Body of pancreas (tissue), 4 donors: ENCODE measurements at regions not wholly inside any gene's neighbourhood (a gene's known extent, or its start where the extent isn't known, plus 50 kb on each side); places are given as distances from the start of the nearest gene placed in this dataset.

Source experiments
- POLR2A ChIP-seq, 3 donors: fragments of 450-650 bp; IDR thresholded peaks; one replicate each; pipeline ENCODE4 v1.6.1; 2016; ENCODE audit warnings: antibody characterized with exemption in 3 of 3, mild to moderate bottlenecking in 2 of 3
- TF ChIP-seq, protein P1 (sequence below), 7 experiments: fragments of 450-650 bp in 4 of 7; fragments of 200-600 bp in 3 of 7; sonication (generic) in 3 of 7; IDR thresholded peaks; one replicate each; pipeline ENCODE4 v1.5.1; 2016 to 2019; ENCODE audit warnings: antibody characterized with exemption in 7 of 7

DNA sequence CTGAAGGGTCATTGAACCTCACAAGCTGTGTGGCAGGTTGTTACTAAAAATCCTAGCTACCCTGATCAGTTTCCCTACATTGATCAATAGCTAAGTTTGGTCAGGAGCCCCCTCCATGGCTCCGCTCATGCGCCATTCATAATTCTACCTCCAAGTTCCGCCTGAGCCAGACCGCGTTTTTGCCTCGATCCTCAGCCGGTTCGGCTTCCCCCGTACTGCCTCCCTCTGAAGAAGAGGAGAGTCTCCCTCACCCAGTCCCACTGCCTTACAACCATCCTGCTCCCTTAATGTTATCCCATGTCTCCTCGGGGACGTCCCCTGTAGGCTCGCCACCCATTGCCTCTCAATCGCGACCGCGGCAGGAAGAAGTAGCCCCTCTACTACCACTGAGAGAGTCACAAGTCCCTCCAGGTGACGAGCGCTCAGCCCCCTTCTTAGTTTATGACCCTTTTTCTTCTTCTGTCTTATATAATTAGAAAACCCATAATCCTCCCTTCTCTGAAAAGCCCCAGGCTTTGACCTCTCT, 158.2 kb downstream of the DEFB131A start:
- TF ChIP-seq, protein P1, sequence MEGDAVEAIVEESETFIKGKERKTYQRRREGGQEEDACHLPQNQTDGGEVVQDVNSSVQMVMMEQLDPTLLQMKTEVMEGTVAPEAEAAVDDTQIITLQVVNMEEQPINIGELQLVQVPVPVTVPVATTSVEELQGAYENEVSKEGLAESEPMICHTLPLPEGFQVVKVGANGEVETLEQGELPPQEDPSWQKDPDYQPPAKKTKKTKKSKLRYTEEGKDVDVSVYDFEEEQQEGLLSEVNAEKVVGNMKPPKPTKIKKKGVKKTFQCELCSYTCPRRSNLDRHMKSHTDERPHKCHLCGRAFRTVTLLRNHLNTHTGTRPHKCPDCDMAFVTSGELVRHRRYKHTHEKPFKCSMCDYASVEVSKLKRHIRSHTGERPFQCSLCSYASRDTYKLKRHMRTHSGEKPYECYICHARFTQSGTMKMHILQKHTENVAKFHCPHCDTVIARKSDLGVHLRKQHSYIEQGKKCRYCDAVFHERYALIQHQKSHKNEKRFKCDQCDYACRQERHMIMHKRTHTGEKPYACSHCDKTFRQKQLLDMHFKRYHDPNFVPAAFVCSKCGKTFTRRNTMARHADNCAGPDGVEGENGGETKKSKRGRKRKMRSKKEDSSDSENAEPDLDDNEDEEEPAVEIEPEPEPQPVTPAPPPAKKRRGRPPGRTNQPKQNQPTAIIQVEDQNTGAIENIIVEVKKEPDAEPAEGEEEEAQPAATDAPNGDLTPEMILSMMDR (IDR thresholded peaks at IDR 0.05), result no peak
- TF ChIP-seq POLR2A (IDR thresholded peaks at IDR 0.05), result no peak
